HK-2 (cell line): ENCODE measurements at regions not wholly inside any gene's neighbourhood (a gene's known extent, or its start where the extent isn't known, plus 50 kb on each side); places are given as distances from the start of the nearest gene placed in this dataset.
"Not testable (repeated sequence)": the region's sequence is repeated elsewhere in the genome, so short reads cannot be mapped to it uniquely, and the experiment has no call there.

Experiments used
- DNase-seq: peaks from one replicate; pipeline ENCODE4 v3.0.0-alpha.2; 2018; ENCODE audit not compliant: unreplicated experiment

- DNase-seq: no peak
These were observed 512.1 kb upstream of the ROBO2 start for GRCh38 chr3:76527773-76528172.

- no peak for DNase-seq
These were observed 507.6 kb upstream of the ROBO2 start for GRCh38 chr3:76532158-76532822.

- not testable (repeated sequence) for DNase-seq
These were observed 506.2 kb upstream of the ROBO2 start for GRCh38 chr3:76533710-76534109.

DNA sequence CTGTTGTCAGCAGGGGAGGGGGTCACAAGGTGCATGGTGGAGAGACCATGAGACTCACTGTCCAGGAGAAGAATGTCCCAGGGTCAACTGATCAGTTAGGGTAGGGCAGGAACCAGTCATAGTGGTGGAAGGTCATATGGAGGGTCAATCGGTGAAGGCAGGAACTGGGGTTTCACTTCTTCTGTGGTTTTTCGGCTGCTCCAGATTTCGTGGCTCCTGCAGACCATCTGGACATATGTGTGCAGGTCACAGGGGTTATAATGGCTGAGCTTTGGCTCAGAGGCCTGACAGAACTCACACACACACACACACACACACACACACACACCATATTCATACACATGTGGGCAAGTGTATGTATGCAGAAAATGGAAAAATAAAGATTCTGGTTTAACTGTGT is 502.0 kb upstream of the ROBO2 start:
- DNase-seq: not testable (repeated sequence)

DNA sequence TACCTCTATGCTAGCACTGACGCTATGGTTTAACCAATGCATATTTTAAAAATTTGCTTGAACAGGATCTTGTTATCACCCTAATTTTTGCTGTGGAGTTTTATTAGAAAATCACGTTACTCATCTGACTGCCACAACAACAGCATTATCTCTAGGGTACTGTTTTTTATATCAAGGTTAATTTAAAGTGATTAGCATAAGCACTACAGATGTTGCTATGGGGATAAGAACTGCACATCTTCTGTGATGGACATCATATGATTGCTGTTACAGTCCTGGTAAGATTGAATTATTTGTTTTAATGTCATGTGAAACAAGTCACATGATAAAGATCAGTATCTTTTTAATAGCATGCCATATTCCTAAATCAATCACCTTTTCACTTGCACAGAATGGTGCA is 492.2 kb upstream of the ROBO2 start:
- no peak for DNase-seq

DNA sequence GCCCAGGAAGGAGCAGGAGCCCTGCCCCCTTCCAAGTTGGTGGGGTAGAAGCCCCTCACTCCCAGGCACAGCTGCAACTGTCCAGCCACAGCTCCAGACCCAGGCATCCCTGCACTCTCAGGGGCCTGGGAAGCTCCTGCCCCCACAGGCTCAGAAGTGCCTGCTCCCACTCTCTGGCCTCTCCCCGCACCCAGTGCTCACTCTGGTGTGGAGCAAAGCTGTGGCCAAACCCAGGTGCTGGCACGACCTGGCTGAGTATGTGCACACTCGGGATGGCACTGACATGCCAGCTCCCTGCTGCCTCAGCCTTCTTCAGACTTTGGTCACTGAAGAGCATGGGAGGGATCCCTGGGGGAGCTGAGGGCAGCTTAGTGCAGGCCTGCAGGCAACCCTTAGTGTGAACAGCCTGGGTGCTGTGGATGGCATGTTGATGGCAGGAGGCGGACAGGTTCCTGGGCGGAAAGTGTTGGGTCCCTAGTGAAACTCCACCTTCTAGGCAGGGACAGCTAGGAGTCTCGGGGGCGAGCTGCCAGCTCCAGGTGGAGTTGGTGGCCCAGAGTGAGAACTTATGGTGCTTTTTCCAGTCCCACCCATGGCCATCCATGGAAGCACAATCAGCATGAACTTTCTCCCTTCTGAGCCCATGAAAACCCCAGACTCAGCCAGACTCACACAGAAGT is 489.2 kb upstream of the ROBO2 start:
- no peak for DNase-seq

GRCh38 chr3:76551739-76552138 is 488.2 kb upstream of the ROBO2 start:
- DNase-seq: no peak

- DNase-seq: no peak
These were observed 487.2 kb upstream of the ROBO2 start for GRCh38 chr3:76552653-76553052.

DNA sequence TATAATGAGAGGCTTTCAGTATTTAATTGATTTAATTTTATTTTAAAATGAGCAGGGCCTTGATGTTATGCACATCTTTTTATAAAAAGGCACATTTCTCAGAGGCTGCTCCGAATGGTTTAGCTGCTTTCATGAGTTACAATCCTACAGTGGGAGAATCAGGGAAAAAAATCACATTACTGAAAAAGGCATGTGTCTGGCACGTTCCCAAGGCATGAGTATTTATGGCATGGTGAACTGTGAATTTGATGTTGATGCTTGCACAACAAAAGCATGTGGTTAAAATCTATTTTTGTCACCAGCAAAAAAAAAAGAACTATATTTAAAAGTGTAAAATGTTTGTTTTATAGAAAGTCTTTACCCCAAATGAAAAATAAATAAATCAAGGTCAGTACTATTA is 485.2 kb upstream of the ROBO2 start:
- no peak for DNase-seq

GRCh38 chr3:76561494-76562236 is 478.2 kb upstream of the ROBO2 start:
- no peak for DNase-seq

DNA sequence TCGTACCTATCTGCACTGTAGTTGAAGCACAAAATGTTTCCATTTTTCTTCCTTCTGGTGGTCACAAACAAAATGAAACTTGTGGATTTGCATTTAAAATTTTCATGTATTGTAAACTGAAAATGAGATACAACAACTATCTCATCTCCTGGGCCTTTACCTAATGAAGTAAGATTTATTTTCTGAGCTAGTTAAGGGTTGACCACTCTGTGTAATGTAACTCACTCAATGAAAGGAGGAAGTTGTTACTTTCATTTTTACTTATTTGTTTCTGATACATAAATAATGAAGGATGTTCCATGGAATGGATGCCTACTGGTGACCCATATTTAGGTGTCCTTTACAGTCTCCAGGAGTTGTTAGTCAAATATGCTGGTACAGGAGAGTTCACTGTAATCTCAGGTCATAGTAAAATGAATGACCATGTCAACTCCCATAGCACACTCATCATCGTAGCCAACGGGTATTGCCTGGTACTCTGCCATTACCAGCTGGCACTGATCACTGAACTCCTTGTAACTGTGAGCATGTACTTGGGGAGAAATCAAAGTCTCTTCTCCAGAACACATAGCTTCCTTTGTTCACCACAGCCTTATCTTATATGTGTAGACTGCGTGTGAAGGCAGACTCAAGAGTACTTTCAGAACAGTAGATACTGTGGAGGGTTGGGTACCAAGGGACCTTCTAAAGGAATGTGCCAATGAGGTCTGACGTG is 474.2 kb upstream of the ROBO2 start:
- DNase-seq: no peak

- DNase-seq: no peak
These were observed 473.7 kb upstream of the ROBO2 start for GRCh38 chr3:76566211-76566534.

GRCh38 chr3:76566904-76567303 is 473.0 kb upstream of the ROBO2 start:
- DNase-seq: no peak

- DNase-seq: no peak
These were observed 469.4 kb upstream of the ROBO2 start for GRCh38 chr3:76570436-76571057.

GRCh38 chr3:76576201-76576600 is 463.7 kb upstream of the ROBO2 start:
- DNase-seq: no peak

- no peak for DNase-seq
These were observed 457.8 kb upstream of the ROBO2 start for GRCh38 chr3:76582098-76582497.

GRCh38 chr3:76582632-76583378 is 457.1 kb upstream of the ROBO2 start:
- DNase-seq: no peak

DNA sequence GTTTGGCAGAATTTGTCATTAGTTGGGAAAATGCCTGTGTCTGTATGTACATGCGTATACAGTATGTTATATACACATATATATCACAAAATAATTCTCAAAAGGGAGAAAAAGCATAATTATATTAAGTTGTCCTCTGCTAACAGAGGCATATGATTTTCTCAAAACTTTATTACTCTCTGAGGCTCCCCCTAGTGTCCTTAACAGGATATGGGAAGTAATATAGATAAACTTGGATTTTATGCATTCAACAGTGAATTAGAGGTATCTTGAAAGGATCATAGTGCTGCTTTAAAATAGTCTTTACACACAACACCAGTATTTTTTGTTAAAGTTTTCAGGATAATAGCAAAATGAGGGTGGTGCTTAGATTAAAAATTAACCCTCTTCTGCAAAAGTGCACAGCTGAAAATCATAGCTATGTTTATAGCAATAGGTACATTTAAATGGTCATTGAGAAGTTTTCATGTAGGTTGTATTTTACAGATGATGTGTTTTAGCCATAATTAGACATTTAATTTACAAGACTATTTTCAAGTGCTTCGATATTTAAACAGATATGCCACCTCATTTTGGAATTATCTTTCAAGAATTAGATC is 454.0 kb upstream of the ROBO2 start:
- DNase-seq: no peak

- no peak for DNase-seq
These were observed 453.4 kb upstream of the ROBO2 start for GRCh38 chr3:76586471-76586870.

DNA sequence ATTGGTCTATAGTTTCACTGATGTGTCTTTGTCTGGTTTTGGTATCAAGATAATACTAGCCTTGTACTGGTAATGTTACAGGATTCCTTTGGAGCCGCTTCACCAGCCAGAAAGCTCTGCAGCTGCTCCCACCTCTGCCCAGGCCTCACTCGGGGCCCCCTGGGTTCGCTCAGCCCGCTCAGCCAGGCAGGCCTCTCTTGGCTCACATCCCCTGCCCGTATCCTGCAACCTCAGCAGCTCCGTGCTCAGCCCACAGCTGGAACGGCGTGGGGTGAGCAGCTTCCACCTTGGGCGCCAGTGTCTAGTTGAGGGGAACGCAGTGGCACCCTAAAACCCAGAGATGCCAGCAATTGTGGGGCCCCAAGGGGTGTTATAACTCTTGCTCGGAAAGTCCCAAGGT is 429.7 kb upstream of the ROBO2 start:
- no peak for DNase-seq

GRCh38 chr3:76615719-76616118 is 424.2 kb upstream of the ROBO2 start:
- no peak for DNase-seq
